Adipocyte (in vitro differentiated cells): ENCODE measurements at regions not wholly inside any gene's neighbourhood (a gene's known extent, or its start where the extent isn't known, plus 50 kb on each side); places are given as distances from the start of the nearest gene placed in this dataset.
A peak's percentile ranks its signal among the peaks of the same experiment; 100 is the strongest.
"Not testable (repeated sequence)": the region's sequence is repeated elsewhere in the genome, so short reads cannot be mapped to it uniquely, and the experiment has no call there.

Experiments
- DNase-seq: peaks from one replicate; pipeline ENCODE4 v3.0.0-alpha.2; 2015; ENCODE audit warnings: low read depth
- H3K27me3 ChIP-seq: replicated peaks from 2 replicates; pipeline ENCODE4 v1.7.0; 2013; ENCODE audit warnings: mild to moderate bottlenecking, low read length, moderate library complexity; ENCODE audit not compliant: control insufficient read depth, insufficient read depth
- H3K36me3 ChIP-seq: 2 replicates; pipeline ENCODE4 v1.7.0; 2013; ENCODE audit warnings: low read length, mild to moderate bottlenecking, moderate library complexity; ENCODE audit not compliant: control insufficient read depth, insufficient read depth, severe bottlenecking
- H3K4me1 ChIP-seq: 2 replicates; pipeline ENCODE4 v1.7.0; 2013; ENCODE audit warnings: mild to moderate bottlenecking, low read length, moderate library complexity; ENCODE audit not compliant: control insufficient read depth, insufficient read depth
- H3K4me3 ChIP-seq: 2 replicates; pipeline ENCODE4 v1.7.0; 2013; ENCODE audit warnings: mild to moderate bottlenecking, low read length, moderate library complexity
- H3K9ac ChIP-seq: 2 replicates; pipeline ENCODE4 v1.7.0; 2013; ENCODE audit warnings: mild to moderate bottlenecking, low read length, moderate library complexity
- H3K9me3 ChIP-seq: 2 replicates; pipeline ENCODE4 v1.7.0; 2013; ENCODE audit warnings: mild to moderate bottlenecking, low read length, moderate library complexity; ENCODE audit not compliant: control insufficient read depth

- not testable (repeated sequence) for H3K4me3 ChIP-seq, H3K9me3 ChIP-seq, H3K27me3 ChIP-seq, H3K9ac ChIP-seq, DNase-seq, H3K36me3 ChIP-seq
- H3K4me1 ChIP-seq, result peaks cover 21% of the 10 kb centered on the region
Measured at GRCh38 chr2:182552232-182552631, 125.4 kb upstream of the PDE1A start.

- H3K27me3 ChIP-seq, H3K36me3 ChIP-seq, H3K4me3 ChIP-seq, H3K9me3 ChIP-seq, H3K9ac ChIP-seq, DNase-seq: not testable (repeated sequence)
- peaks cover 18% of the 10 kb centered on the region for H3K4me1 ChIP-seq
Measured at GRCh38 chr2:182552785-182553184, 125.9 kb upstream of the PDE1A start.

GRCh38 chr2:182553483-182553882 lies 126.6 kb upstream of the PDE1A start:
- Histone ChIP-seq H3K9ac (no peak overlapping the region), H3K4me1 (peaks cover 15% of the 10 kb centered on the region), H3K27me3 (no peaks in the 10 kb centered on the region), H3K9me3 (no peaks in the 10 kb centered on the region), H3K36me3 (no peaks in the 10 kb centered on the region), H3K4me3 (no peak overlapping the region)
- no peak for DNase-seq

- Histone ChIP-seq H3K9me3 (no peaks in the 10 kb centered on the region), H3K27me3 (no peaks in the 10 kb centered on the region), H3K4me1 (peaks cover 7% of the 10 kb centered on the region), H3K4me3 (no peak overlapping the region), H3K9ac (no peak overlapping the region), H3K36me3 (no peaks in the 10 kb centered on the region)
- DNase-seq, result no peak
Measured at GRCh38 chr2:182554950-182555349, 128.1 kb upstream of the PDE1A start.

- Histone ChIP-seq H3K9ac (no peak overlapping the region), H3K9me3 (no peaks in the 10 kb centered on the region), H3K27me3 (no peaks in the 10 kb centered on the region), H3K36me3 (no peaks in the 10 kb centered on the region), H3K4me3 (no peak overlapping the region), H3K4me1 (peaks cover 7% of the 10 kb centered on the region)
- no peak for DNase-seq
Measured at GRCh38 chr2:182558564-182558963, 131.7 kb upstream of the PDE1A start.

- Histone ChIP-seq H3K4me3 (no peak overlapping the region), H3K36me3 (no peaks in the 10 kb centered on the region)
- peak; percentile 15 for DNase-seq
Measured at GRCh38 chr2:182559623-182560022, 132.8 kb upstream of the PDE1A start.

GRCh38 chr2:182565911-182566567 lies 139.2 kb upstream of the PDE1A start:
- H3K4me1 ChIP-seq, result peaks cover 7% of the 10 kb centered on the region

More at GRCh38 chr2:182559623-182560022, 132.8 kb upstream of the PDE1A start:
- Histone ChIP-seq H3K9ac (no peak overlapping the region), H3K9me3 (no peaks in the 10 kb centered on the region), H3K27me3 (no peaks in the 10 kb centered on the region), H3K4me1 (peaks cover 7% of the 10 kb centered on the region)

GRCh38 chr2:182573553-182573952 lies 142.5 kb upstream of the DNAJC10 start:
- DNase-seq, result no peak
- H3K9ac ChIP-seq, result no peak overlapping the region
- H3K36me3 ChIP-seq, result no peaks in the 10 kb centered on the region
- no peak overlapping the region for H3K4me3 ChIP-seq
- no peaks in the 10 kb centered on the region for H3K27me3 ChIP-seq
- H3K4me1 ChIP-seq, result no peaks in the 10 kb centered on the region
- no peaks in the 10 kb centered on the region for H3K9me3 ChIP-seq

More at GRCh38 chr2:182565911-182566567, 139.2 kb upstream of the PDE1A start:
- Histone ChIP-seq H3K9me3 (no peaks in the 10 kb centered on the region), H3K9ac (no peak overlapping the region), H3K4me3 (no peak overlapping the region), H3K27me3 (no peaks in the 10 kb centered on the region), H3K36me3 (no peaks in the 10 kb centered on the region)
- no peak for DNase-seq

- Histone ChIP-seq H3K4me1 (no peaks in the 10 kb centered on the region), H3K9ac (no peak overlapping the region), H3K36me3 (no peaks in the 10 kb centered on the region), H3K27me3 (no peaks in the 10 kb centered on the region), H3K9me3 (no peaks in the 10 kb centered on the region), H3K4me3 (no peak overlapping the region)
- DNase-seq, result no peak
Measured at GRCh38 chr2:182577816-182578215, 138.2 kb upstream of the DNAJC10 start.

- H3K4me1 ChIP-seq, result peaks cover 3% of the 10 kb centered on the region
- peak; percentile 36 for DNase-seq
Measured at GRCh38 chr2:182581196-182581935, 134.7 kb upstream of the DNAJC10 start.

GRCh38 chr2:182584462-182584861 lies 131.6 kb upstream of the DNAJC10 start:
- no peak for DNase-seq
- peaks cover 21% of the 10 kb centered on the region for H3K4me1 ChIP-seq
- no peaks in the 10 kb centered on the region for H3K36me3 ChIP-seq
- H3K27me3 ChIP-seq, result no peaks in the 10 kb centered on the region
- H3K9me3 ChIP-seq, result no peaks in the 10 kb centered on the region
- no peak overlapping the region for H3K9ac ChIP-seq
- H3K4me3 ChIP-seq, result no peak overlapping the region

More at GRCh38 chr2:182581196-182581935, 134.7 kb upstream of the DNAJC10 start:
- Histone ChIP-seq H3K27me3 (no peaks in the 10 kb centered on the region), H3K4me3 (no peak overlapping the region), H3K9ac (no peak overlapping the region), H3K36me3 (no peaks in the 10 kb centered on the region), H3K9me3 (no peaks in the 10 kb centered on the region)
